Astrocyte (in vitro differentiated cells and primary cell): ENCODE measurements at regions not wholly inside any gene's neighbourhood (a gene's known extent, or its start where the extent isn't known, plus 50 kb on each side); places are given as distances from the start of the nearest gene placed in this dataset.

Experiments used
- CTCF ChIP-seq: IDR thresholded peaks from 2 replicates; pipeline ENCODE4 v1.5.1; 2011; ENCODE audit warnings: low read depth, mild to moderate bottlenecking, inconsistent platforms, low read length, moderate library complexity; ENCODE audit not compliant: insufficient read depth
- EZH2 ChIP-seq: IDR thresholded peaks from 2 replicates; pipeline ENCODE4 v1.6.1; 2012; ENCODE audit warnings: mild to moderate bottlenecking, low read length, inconsistent platforms; ENCODE audit not compliant: insufficient read depth

- no peak for TF ChIP-seq CTCF
- no peak for TF ChIP-seq EZH2
Measured at GRCh38 chr5:167725264-167725663, 566.2 kb upstream of the WWC1 start.
